Omental fat pad (tissue), 3 donors: ENCODE measurements at regions not wholly inside any gene's neighbourhood (a gene's known extent, or its start where the extent isn't known, plus 50 kb on each side); places are given as distances from the start of the nearest gene placed in this dataset.

Experiments used
- ATAC-seq: fragments of 150-250 bp; one replicate; pipeline ENCODE4 v1.9.1; 2016; ENCODE audit warnings: mild to moderate bottlenecking, moderate library complexity; ENCODE audit not compliant: low FRiP score
- DNase-seq: peaks from one replicate; pipeline ENCODE4 v3.0.0-alpha.2; 2019; ENCODE audit warnings: low spot score
- CTCF ChIP-seq, 3 donors: fragments of 450-650 bp; IDR thresholded peaks; one replicate each; pipeline ENCODE4 v1.5.1; 2016 to 2017; ENCODE audit warnings: antibody characterized with exemption in 3 of 3, mild to moderate bottlenecking in 3 of 3, moderate library complexity in 2 of 3

- no peak for TF ChIP-seq CTCF (IDR thresholded peaks at IDR 0.05)
- DNase-seq: no peak
- ATAC-seq: no peak
Measured at GRCh38 chr7:142407939-142408570, 150.2 kb upstream of the PRSS58 start.

- no peak for ATAC-seq
- no peak for TF ChIP-seq CTCF (IDR thresholded peaks at IDR 0.05)
- no peak for DNase-seq
Measured at GRCh38 chr7:142405122-142405765, 147.4 kb upstream of the PRSS58 start.

- no peak for ATAC-seq
- DNase-seq: no peak
- TF ChIP-seq CTCF (IDR thresholded peaks at IDR 0.05): no peak
Measured at GRCh38 chr7:142401951-142402350, 144.1 kb upstream of the PRSS58 start.

- DNase-seq: no peak
- ATAC-seq: no peak
- no peak for TF ChIP-seq CTCF (IDR thresholded peaks at IDR 0.05)
Measured at GRCh38 chr7:142400042-142400533, 142.2 kb upstream of the PRSS58 start.

GRCh38 chr7:142391191-142391992, 133.5 kb upstream of the PRSS58 start:
- no peak for ATAC-seq
- no peak for DNase-seq
- no peak for TF ChIP-seq CTCF (IDR thresholded peaks at IDR 0.05)

GRCh38 chr7:142389544-142389943, 131.7 kb upstream of the PRSS58 start:
- no peak for DNase-seq
- no peak for TF ChIP-seq CTCF (IDR thresholded peaks at IDR 0.05)
- ATAC-seq: no peak
